ENCODE measurements at regions not wholly inside any gene's neighbourhood (a gene's known extent, or its start where the extent isn't known, plus 50 kb on each side); places are given as distances from the start of the nearest gene placed in this dataset.
A peak's percentile ranks its signal among the peaks of the same experiment; 100 is the strongest.

DNA sequence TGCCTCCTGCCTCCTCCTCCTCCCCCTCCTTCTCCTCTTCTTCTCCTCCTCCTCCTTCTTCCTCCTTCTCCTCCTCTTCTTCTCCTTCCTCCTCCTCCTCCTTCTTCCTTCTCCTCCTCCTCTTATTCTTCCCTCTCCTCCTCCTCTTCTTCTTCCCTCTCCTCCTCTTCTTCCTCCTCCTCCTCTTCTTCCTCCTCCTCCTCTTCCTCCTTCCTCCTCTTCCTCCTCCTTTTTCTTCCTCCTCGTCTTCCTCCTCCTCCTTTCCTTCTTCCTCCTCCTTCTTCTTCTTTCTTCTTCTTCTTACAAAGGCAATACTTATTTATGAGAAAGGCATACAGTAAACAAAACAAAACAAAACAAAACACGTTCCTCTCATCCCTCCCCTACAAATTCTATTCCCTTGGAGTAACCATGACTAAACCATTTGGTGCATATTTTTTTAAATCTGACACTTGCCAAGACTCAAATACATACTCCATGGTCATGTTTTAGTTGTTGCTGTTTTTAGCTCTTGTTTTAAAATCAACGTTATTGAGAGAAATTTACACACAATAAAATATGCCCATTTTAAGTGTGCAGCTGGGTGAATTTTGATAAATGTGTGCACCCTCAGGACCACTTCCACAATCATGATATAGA lies 135.6 kb downstream of the FOXD1 start:
- H3K9me3 ChIP-seq: no peaks in the 10 kb centered on the region
- no peak for DNase-seq
- no peak overlapping the region for H3K27ac ChIP-seq
- TF ChIP-seq EP300 (IDR thresholded peaks at IDR 0.05) (no peak), POLR2AphosphoS5 (IDR thresholded peaks at IDR 0.05) (no peak), POLR2A (IDR thresholded peaks at IDR 0.05) (no peak)
- H3K4me3 ChIP-seq: no peak overlapping the region
- peaks cover 0 to 16% (median 6%) of the 10 kb centered on the region in 4 donors for H3K4me1 ChIP-seq
- WGBS, 5 donors: 49 to 75% (median 56%) methylated on average over 3 of the region's 3 CpGs
- intact Hi-C loops (cut with DNase I; ENCODE audit: low total_unique reads): no loop called here
- H3K36me3 ChIP-seq: no peaks in the 10 kb centered on the region
- H3K27me3 ChIP-seq: peaks cover 0 to 97% (median 56%) of the 10 kb centered on the region in 3 donors

DNA sequence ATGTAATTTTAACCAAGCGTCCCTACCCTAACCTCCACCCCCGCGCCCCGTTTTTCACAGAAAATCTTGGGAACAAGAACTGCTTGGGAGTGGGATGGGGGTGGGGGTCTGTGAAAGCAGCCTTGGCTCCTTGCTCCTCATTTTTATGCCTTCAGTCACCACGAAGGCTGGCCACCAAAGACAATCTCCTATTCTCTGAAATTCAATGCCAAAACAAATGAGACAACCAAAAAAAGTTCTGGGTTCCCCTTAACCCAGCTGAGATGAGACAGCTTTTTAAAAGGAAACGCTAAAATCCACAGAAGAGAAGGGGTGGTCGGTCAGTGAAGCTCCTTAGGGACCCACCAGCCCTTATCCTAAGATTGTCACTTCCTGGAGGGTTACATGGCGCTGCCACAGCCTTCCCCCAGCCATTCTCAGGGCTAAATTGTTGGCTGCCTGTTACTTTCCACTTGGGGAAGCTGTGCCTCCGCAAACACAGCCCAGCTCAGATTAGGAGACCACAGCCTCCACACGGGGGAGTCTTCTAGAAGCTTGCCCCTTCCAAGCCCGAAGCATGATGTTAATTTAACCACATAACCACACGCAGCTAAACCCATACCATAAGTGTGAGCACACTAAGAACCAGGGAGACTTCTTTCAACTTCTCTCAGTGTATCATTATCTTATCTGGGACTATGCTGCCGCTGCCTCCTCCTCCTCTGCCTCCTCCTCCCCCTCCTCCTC lies 136.3 kb downstream of the FOXD1 start:
- Histone ChIP-seq H3K27ac (no peak overlapping the region), H3K4me3 (no peak overlapping the region), H3K4me1 (peaks cover 0 to 16% (median 6%) of the 10 kb centered on the region in 4 donors), H3K36me3 (no peaks in the 10 kb centered on the region), H3K9me3 (no peaks in the 10 kb centered on the region), H3K27me3 (peaks cover 0 to 97% (median 56%) of the 10 kb centered on the region in 3 donors)
- peak in 1 of 2 donors; percentile 50 for DNase-seq
- no peak for TF ChIP-seq POLR2AphosphoS5 (IDR thresholded peaks at IDR 0.05)
- TF ChIP-seq EP300 (IDR thresholded peaks at IDR 0.05): no peak
- TF ChIP-seq POLR2A (IDR thresholded peaks at IDR 0.05): no peak
- TF ChIP-seq, protein P1, sequence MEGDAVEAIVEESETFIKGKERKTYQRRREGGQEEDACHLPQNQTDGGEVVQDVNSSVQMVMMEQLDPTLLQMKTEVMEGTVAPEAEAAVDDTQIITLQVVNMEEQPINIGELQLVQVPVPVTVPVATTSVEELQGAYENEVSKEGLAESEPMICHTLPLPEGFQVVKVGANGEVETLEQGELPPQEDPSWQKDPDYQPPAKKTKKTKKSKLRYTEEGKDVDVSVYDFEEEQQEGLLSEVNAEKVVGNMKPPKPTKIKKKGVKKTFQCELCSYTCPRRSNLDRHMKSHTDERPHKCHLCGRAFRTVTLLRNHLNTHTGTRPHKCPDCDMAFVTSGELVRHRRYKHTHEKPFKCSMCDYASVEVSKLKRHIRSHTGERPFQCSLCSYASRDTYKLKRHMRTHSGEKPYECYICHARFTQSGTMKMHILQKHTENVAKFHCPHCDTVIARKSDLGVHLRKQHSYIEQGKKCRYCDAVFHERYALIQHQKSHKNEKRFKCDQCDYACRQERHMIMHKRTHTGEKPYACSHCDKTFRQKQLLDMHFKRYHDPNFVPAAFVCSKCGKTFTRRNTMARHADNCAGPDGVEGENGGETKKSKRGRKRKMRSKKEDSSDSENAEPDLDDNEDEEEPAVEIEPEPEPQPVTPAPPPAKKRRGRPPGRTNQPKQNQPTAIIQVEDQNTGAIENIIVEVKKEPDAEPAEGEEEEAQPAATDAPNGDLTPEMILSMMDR (IDR thresholded peaks at IDR 0.05): no peak
- intact Hi-C loops (cut with DNase I; ENCODE audit: low total_unique reads): no loop called here
- WGBS, 5 donors: 28 to 41% (median 32%) methylated on average over 13 of the region's 13 CpGs

DNA sequence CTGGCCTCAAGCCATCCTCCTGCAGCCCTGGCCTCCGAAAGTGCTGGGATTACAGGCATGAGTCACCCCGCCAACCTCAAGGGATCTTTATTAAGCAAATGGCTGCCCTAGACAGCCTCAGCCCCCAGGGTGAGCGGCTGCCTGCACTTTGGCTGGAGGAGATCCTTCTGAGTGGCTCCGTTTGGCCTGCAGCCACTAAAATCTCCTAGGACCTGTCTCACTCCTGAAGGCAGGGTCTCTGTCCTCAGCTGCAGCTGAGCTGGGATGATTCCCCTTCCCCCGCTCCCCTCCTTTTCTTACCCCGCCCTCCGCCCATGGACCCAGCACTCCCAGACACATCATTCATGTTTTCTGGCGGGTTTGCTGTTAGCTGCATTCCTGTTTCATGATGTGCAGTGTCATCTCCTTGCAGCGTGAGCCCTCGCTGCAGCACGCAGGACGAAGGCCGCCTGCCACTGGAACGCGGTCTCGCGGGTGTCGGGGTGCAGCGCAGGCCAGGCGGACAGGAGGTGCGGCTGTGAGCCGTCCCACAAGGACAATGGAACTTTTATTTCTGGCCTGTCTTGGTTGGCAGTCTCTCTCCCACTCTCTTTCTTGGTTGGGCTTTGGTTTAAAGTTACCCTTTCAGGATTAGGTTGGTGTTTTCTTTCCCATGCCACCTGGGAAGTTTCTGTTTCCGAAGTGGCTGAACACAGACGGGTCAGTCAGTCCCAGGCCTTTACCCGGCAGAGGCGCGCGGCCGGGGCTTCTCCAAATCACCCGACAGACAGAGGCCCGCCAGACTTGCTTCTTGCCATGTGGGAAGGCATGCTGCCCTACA lies 137.1 kb downstream of the FOXD1 start:
- WGBS, 5 donors: 13 to 24% (median 20%) methylated on average over 29 to 31 of the region's 31 CpGs
- intact Hi-C loops (cut with DNase I; ENCODE audit: low total_unique reads): no loop called here
- H3K36me3 ChIP-seq: no peaks in the 10 kb centered on the region
- H3K27me3 ChIP-seq: peaks cover 0 to 97% (median 55%) of the 10 kb centered on the region in 3 donors
- no peaks in the 10 kb centered on the region for H3K9me3 ChIP-seq
- DNase-seq: peak in 1 of 2 donors; percentile 65
- H3K27ac ChIP-seq: no peak overlapping the region
- H3K4me1 ChIP-seq: peaks cover 0 to 16% (median 6%) of the 10 kb centered on the region in 4 donors
- H3K4me3 ChIP-seq: peak overlapping the region in 1 of 4 donors; percentile 25
- TF ChIP-seq POLR2AphosphoS5 (IDR thresholded peaks at IDR 0.05): no peak
- no peak for TF ChIP-seq EP300 (IDR thresholded peaks at IDR 0.05)
- TF ChIP-seq, protein P1 (IDR thresholded peaks at IDR 0.05): no peak
- no peak for TF ChIP-seq POLR2A (IDR thresholded peaks at IDR 0.05)

DNA sequence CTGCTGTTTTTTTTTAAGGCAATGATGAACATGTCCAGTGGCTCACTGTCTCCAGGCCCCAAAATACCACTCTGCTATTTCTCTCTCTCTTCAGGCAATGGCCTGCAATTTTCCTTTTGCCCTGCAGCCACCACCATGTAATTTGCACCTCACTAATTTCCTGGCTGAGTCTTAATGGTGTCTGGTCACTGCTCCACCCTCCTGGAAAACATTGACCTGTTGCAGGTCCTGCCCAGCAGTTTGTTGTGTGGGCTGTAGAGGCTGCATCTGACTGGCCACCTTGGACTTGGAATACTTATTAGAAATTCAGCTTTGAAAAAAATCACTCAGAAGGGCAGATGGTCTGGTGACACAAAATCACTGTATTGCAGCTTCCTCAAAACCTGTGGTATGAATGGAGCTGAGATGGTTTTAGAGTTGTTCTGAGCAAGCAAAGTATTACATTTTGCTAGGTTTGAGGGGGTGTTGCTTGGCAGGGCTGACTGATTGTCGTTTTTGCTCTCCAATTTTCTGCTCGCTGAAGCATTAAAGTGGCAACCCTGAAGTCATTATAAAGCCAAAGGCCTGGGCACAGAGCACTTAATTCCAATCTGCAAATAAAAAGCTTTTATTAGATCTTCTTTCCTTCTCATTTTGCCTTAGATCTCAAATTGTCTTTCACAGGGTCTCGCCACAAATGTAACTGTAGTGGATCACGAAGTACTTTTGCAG lies 134.8 kb downstream of the TMEM174 start:
- intact Hi-C loops (cut with DNase I; ENCODE audit: low total_unique reads): no loop called here
- TF ChIP-seq POLR2A (IDR thresholded peaks at IDR 0.05) (no peak), POLR2AphosphoS5 (IDR thresholded peaks at IDR 0.05) (no peak), EP300 (IDR thresholded peaks at IDR 0.05) (no peak)
- TF ChIP-seq, protein P1 (IDR thresholded peaks at IDR 0.05): no peak
- peaks cover 16 to 100% (median 61%) of the 10 kb centered on the region in 3 donors for H3K27me3 ChIP-seq
- H3K4me3 ChIP-seq: no peak overlapping the region
- DNase-seq: no peak
- peaks cover 6 to 26% (median 15%) of the 10 kb centered on the region in 4 donors for H3K4me1 ChIP-seq
- WGBS, 5 donors: 62 to 70% (median 66%) methylated on average over 4 of the region's 4 CpGs
- H3K27ac ChIP-seq: no peak overlapping the region
- H3K36me3 ChIP-seq: no peaks in the 10 kb centered on the region
- H3K9me3 ChIP-seq: peaks cover 0 to 13% (median 0%) of the 10 kb centered on the region in 4 donors

Measured in stomach (tissue), 8 donors.